ENCODE measurements at regions not wholly inside any gene's neighbourhood (a gene's known extent, or its start where the extent isn't known, plus 50 kb on each side); places are given as distances from the start of the nearest gene placed in this dataset.
"Not testable (repeated sequence)": the region's sequence is repeated elsewhere in the genome, so short reads cannot be mapped to it uniquely, and the experiment has no call there.

- no peak for DNase-seq
Measured at GRCh38 chr5:18720002-18720401, 1085.7 kb downstream of the TAF11L14 start.

GRCh38 chr5:18732556-18733479, 1098.6 kb downstream of the TAF11L14 start:
- DNase-seq = no peak

GRCh38 chr5:18736051-18736398, 1101.8 kb downstream of the TAF11L14 start:
- no peak for DNase-seq

GRCh38 chr5:18736736-18737135, 1102.5 kb downstream of the TAF11L14 start:
- not testable (repeated sequence) for DNase-seq

GRCh38 chr5:18740301-18740700, 1106.0 kb downstream of the TAF11L14 start:
- DNase-seq = no peak

- no peak for DNase-seq
Measured at GRCh38 chr5:18742830-18743229, 1108.6 kb downstream of the TAF11L14 start.

- DNase-seq = no peak
Measured at GRCh38 chr5:18744441-18744840, 1110.2 kb downstream of the TAF11L14 start.

GRCh38 chr5:18745042-18745987, 1111.1 kb downstream of the TAF11L14 start:
- no peak for DNase-seq

GRCh38 chr5:18745988-18746615, 1111.8 kb downstream of the TAF11L14 start:
- DNase-seq = peak; percentile 12

GRCh38 chr5:18749763-18750162, 1115.5 kb downstream of the TAF11L14 start:
- no peak for DNase-seq

GRCh38 chr5:18752317-18752716, 1118.1 kb downstream of the TAF11L14 start:
- DNase-seq = no peak

- no peak for DNase-seq
Measured at GRCh38 chr5:18754201-18754600, 1119.9 kb downstream of the TAF11L14 start.

- no peak for DNase-seq
Measured at GRCh38 chr5:18761801-18762200, 1127.5 kb downstream of the TAF11L14 start.

- no peak for DNase-seq
Measured at GRCh38 chr5:18764161-18764560, 1129.9 kb downstream of the TAF11L14 start.

- DNase-seq = no peak
Measured at GRCh38 chr5:18765304-18765703, 1131.0 kb downstream of the TAF11L14 start.

GRCh38 chr5:18771097-18771610, 1136.9 kb downstream of the TAF11L14 start:
- no peak for DNase-seq

- DNase-seq = peak; percentile 4
Measured at GRCh38 chr5:18772475-18772874, 1138.2 kb downstream of the TAF11L14 start.

GRCh38 chr5:18778225-18778624, 1144.0 kb downstream of the TAF11L14 start:
- DNase-seq = no peak

- DNase-seq = no peak
Measured at GRCh38 chr5:18789218-18789998, 1155.1 kb downstream of the TAF11L14 start.

GRCh38 chr5:18792145-18792544, 1157.9 kb downstream of the TAF11L14 start:
- DNase-seq = no peak

- DNase-seq = no peak
Measured at GRCh38 chr5:18797222-18797621, 1163.0 kb downstream of the TAF11L14 start.
